ENCODE measurements at regions not wholly inside any gene's neighbourhood (a gene's known extent, or its start where the extent isn't known, plus 50 kb on each side); places are given as distances from the start of the nearest gene placed in this dataset.

DNA sequence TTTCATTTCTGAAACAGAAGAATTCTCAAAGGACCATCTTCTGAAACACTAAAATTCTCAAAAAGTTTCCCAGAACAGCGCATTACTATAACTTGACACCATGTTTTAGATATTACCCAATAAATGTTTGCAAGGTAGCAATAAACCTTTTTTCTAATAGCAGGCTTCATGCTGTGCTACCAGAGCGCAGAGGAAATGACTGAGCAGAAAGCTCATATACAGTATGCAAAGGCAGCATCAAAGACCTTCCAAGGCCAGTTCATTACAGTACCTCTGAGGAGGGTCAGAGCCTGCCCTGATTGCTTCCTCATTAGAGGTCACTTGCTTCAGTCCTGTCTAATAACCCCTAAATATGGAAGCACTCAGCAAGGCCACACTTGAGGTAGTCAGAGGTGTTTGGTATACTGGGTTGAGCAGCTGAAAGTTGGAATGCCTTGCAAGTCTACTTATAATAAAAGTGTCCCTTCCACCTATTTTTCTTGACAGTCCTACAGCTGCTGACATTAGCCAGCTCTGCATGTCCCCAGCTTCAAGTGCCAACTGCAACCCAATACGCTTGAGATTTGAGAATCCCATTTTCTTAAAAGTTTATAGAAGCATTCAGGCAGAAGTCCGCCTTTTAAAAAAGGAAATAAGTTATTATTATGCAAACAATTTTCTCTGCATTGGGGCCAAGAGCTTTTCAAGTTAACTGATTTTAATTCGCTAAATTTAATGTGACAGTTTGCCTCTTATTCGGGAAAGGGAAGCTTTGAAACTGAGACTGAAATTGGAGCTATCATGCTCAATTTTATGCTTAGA lies 207.2 kb downstream of the ZC3H11B start:
- Histone ChIP-seq H3K79me2 (ENCODE audit: low read depth) (no peaks in the 10 kb centered on the region), H3K36me3 (no peaks in the 10 kb centered on the region), H3K4me1 (no peaks in the 10 kb centered on the region), H3K9ac (no peak overlapping the region), H2AFZ (replicated peaks) (no peak overlapping the region), H3K27me3 (no peaks in the 10 kb centered on the region), H3K4me2 (no peak overlapping the region), H3K27ac (no peak overlapping the region), H3K9me3 (ENCODE audit: low read depth) (no peaks in the 10 kb centered on the region), H3F3A (ENCODE audit: low read depth) (no peaks in the 10 kb centered on the region), H4K20me1 (ENCODE audit: low read depth) (no peaks in the 10 kb centered on the region), H3K4me3 (no peak overlapping the region)
- Mint-ChIP-seq H3K27me3 (ENCODE audit: insufficient read depth, low read depth) (no peaks in the 10 kb centered on the region), H3K9me3 (no peaks in the 10 kb centered on the region), H3K27ac (no peak overlapping the region), H3K4me3 (no peak overlapping the region), H3K4me1 (peaks cover 14% of the 10 kb centered on the region), H3K36me3 (no peaks in the 10 kb centered on the region)
- DNase-seq (ENCODE audit: low spot score), result no peak
- TF ChIP-seq, protein P1, sequence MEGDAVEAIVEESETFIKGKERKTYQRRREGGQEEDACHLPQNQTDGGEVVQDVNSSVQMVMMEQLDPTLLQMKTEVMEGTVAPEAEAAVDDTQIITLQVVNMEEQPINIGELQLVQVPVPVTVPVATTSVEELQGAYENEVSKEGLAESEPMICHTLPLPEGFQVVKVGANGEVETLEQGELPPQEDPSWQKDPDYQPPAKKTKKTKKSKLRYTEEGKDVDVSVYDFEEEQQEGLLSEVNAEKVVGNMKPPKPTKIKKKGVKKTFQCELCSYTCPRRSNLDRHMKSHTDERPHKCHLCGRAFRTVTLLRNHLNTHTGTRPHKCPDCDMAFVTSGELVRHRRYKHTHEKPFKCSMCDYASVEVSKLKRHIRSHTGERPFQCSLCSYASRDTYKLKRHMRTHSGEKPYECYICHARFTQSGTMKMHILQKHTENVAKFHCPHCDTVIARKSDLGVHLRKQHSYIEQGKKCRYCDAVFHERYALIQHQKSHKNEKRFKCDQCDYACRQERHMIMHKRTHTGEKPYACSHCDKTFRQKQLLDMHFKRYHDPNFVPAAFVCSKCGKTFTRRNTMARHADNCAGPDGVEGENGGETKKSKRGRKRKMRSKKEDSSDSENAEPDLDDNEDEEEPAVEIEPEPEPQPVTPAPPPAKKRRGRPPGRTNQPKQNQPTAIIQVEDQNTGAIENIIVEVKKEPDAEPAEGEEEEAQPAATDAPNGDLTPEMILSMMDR (IDR thresholded peaks at IDR 0.05), result no peak
- no peak for TF ChIP-seq EZH2 (IDR thresholded peaks at IDR 0.05)

DNA sequence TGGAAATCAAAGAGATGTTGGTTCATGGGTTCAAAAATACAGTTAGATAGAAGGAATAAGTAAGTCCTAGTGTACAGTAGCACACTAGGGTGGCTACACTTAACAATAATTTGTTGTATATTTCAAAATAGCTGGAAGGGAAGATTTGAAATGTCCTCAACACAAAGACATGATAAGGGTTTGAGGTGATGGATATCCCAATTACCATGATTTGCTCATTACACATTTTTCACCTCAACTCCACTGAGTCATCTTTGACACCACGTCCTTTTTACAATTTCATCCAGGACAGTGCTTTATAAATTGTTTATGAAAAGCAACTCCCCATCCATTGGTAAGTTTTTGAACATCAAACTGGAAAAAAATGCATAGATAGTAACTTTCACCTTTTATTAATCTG lies 208.3 kb downstream of the ZC3H11B start:
- no peak for DNase-seq (ENCODE audit: low spot score)
- H3K4me1 ChIP-seq, result no peaks in the 10 kb centered on the region

DNA sequence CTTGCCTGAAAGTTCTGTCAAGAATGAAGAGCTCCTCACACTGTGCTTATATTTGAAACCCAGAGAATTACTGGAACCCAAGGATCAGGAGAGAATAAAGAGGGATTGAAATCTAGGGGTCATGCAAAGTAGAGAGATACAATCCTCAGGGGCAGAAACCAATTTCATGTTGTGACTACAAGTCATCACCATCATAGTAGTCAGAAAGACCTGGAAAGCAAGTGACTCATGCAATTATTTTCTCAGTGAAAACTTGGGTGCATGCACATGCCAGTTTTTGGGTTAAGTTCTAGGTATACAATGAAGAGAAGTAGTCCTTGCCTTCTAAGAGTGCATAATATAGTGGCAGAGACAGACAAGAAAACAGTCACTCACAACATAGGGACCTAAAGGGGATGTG lies 210.0 kb downstream of the ZC3H11B start:
- no peak overlapping the region for H2AFZ ChIP-seq (replicated peaks)
- H3K27me3 Mint-ChIP-seq (ENCODE audit: insufficient read depth, low read depth), result peaks cover 2% of the 10 kb centered on the region

More for the DNA sequence above, 208.3 kb downstream of the ZC3H11B start:
- Histone ChIP-seq H4K20me1 (ENCODE audit: low read depth) (no peaks in the 10 kb centered on the region), H3K9ac (no peak overlapping the region), H3K9me3 (ENCODE audit: low read depth) (no peaks in the 10 kb centered on the region), H2AFZ (replicated peaks) (no peak overlapping the region), H3K4me2 (no peak overlapping the region), H3K27me3 (no peaks in the 10 kb centered on the region), H3K4me3 (no peak overlapping the region), H3F3A (ENCODE audit: low read depth) (no peaks in the 10 kb centered on the region), H3K27ac (no peak overlapping the region), H3K79me2 (ENCODE audit: low read depth) (no peaks in the 10 kb centered on the region), H3K36me3 (no peaks in the 10 kb centered on the region)
- Mint-ChIP-seq H3K4me1 (peaks cover 14% of the 10 kb centered on the region), H3K27ac (no peak overlapping the region), H3K9me3 (no peaks in the 10 kb centered on the region), H3K27me3 (ENCODE audit: insufficient read depth, low read depth) (no peaks in the 10 kb centered on the region), H3K4me3 (no peak overlapping the region), H3K36me3 (no peaks in the 10 kb centered on the region)
- TF ChIP-seq EZH2phosphoT487 (IDR thresholded peaks at IDR 0.05), result no peak
- TF ChIP-seq EZH2 (IDR thresholded peaks at IDR 0.05), result no peak
- TF ChIP-seq, protein P1 (IDR thresholded peaks at IDR 0.05), result no peak

More for the DNA sequence above, 210.0 kb downstream of the ZC3H11B start:
- H3K4me2 ChIP-seq, result no peak overlapping the region
- H3F3A ChIP-seq (ENCODE audit: low read depth), result no peaks in the 10 kb centered on the region
- no peaks in the 10 kb centered on the region for H3K36me3 ChIP-seq
- H3K4me3 ChIP-seq, result no peak overlapping the region
- no peaks in the 10 kb centered on the region for H3K27me3 ChIP-seq
- no peaks in the 10 kb centered on the region for H3K9me3 ChIP-seq (ENCODE audit: low read depth)
- H3K27ac ChIP-seq, result no peak overlapping the region
- TF ChIP-seq EZH2 (IDR thresholded peaks at IDR 0.05) (no peak), EZH2phosphoT487 (IDR thresholded peaks at IDR 0.05) (no peak)
- TF ChIP-seq, protein P1 (IDR thresholded peaks at IDR 0.05), result no peak
- peaks cover 14% of the 10 kb centered on the region for H3K4me1 Mint-ChIP-seq
- H3K9me3 Mint-ChIP-seq, result peaks cover 5% of the 10 kb centered on the region
- H3K4me1 ChIP-seq, result no peaks in the 10 kb centered on the region
- H3K36me3 Mint-ChIP-seq, result no peaks in the 10 kb centered on the region
- no peaks in the 10 kb centered on the region for H3K79me2 ChIP-seq (ENCODE audit: low read depth)
- H4K20me1 ChIP-seq (ENCODE audit: low read depth), result no peaks in the 10 kb centered on the region
- DNase-seq (ENCODE audit: low spot score), result no peak
- no peak overlapping the region for H3K4me3 Mint-ChIP-seq
- no peak overlapping the region for H3K9ac ChIP-seq
- no peak overlapping the region for H3K27ac Mint-ChIP-seq

Measured in neural progenitor cell (in vitro differentiated cells).